SK-N-SH (cell line): ENCODE measurements at regions not wholly inside any gene's neighbourhood (a gene's known extent, or its start where the extent isn't known, plus 50 kb on each side); places are given as distances from the start of the nearest gene placed in this dataset.

Experiments
- CTCF ChIA-PET: fragments of 300-600, 350-600 bp; formaldehyde crosslinking; extraction: SDS; loops from one replicate; lab custom pipeline; 2021; lab: Yijun Ruan, JAX
- POLR2A ChIA-PET: fragments of 350-600 bp; sonication (Branson Sonifier 250); formaldehyde crosslinking; extraction: SDS; loops from one replicate; lab custom pipeline; 2020; ENCODE audit warnings: antibody characterized with exemption, inconsistent platforms; lab: Yijun Ruan, JAX
- DNase-seq: peaks from one replicate; pipeline ENCODE4 v3.0.0; 2012
- H2AFZ ChIP-seq: fragments of 200-600 bp; sonication (generic); 2 replicates; pipeline ENCODE4 v1.8.1; 2016; ENCODE audit warnings: antibody characterized with exemption, mild to moderate bottlenecking, low read depth
- H3F3A ChIP-seq: fragments of 200-600 bp; sonication (generic); replicated peaks from 2 replicates; pipeline ENCODE3; 2016; ENCODE audit warnings: antibody characterized with exemption, mild to moderate bottlenecking; ENCODE audit not compliant: insufficient read depth
- H3K27ac ChIP-seq, 2 experiments: fragments of 200-500 bp in 1 of 2; fragments of 200-600 bp in 1 of 2; sonication (Bioruptor generic) in 1 of 2; sonication (generic), shearing (Covaris generic) in 1 of 2; 2 replicates each; pipeline versions ENCODE4 v1.5.1 to v1.6.1; 2014 to 2016; ENCODE audit warnings: low read depth in 2 of 2, inconsistent platforms in 1 of 2, low read length in 1 of 2, mild to moderate bottlenecking in 1 of 2, mixed read lengths in 1 of 2
- H3K27me3 ChIP-seq: fragments of 200-600 bp; sonication (generic), shearing (Covaris generic); 2 replicates; pipeline ENCODE4 v1.6.1; 2016; ENCODE audit warnings: mixed run types; ENCODE audit not compliant: insufficient read depth
- H3K36me3 ChIP-seq, 2 experiments: fragments of 200-500 bp in 1 of 2; fragments of 200-600 bp in 1 of 2; sonication (Bioruptor generic) in 1 of 2; sonication (generic) in 1 of 2; replicated peaks in 1 of 2; 2 replicates each; pipeline versions ENCODE3 to v1.5.1; 2014 to 2016; ENCODE audit warnings: low read length in 1 of 2, mild to moderate bottlenecking in 1 of 2; ENCODE audit not compliant: insufficient read depth in 2 of 2, control insufficient read depth in 1 of 2
- H3K4me1 ChIP-seq, 2 experiments: fragments of 200-500 bp in 1 of 2; fragments of 200-600 bp in 1 of 2; sonication (Bioruptor generic) in 1 of 2; sonication (generic), shearing (Covaris generic) in 1 of 2; 2 replicates each; pipeline versions ENCODE4 v1.5.1 to v1.6.1; 2014 to 2016; ENCODE audit warnings: low read depth in 1 of 2, low read length in 1 of 2, mixed run types in 1 of 2; ENCODE audit not compliant: insufficient read depth in 2 of 2, control insufficient read depth in 1 of 2
- H3K4me2 ChIP-seq: fragments of 200-600 bp; sonication (generic), shearing (Covaris generic); 2 replicates; pipeline ENCODE4 v1.6.1; 2017; ENCODE audit warnings: mixed run types
- H3K4me3 ChIP-seq, 2 experiments: fragments of 200-500 bp in 1 of 2; fragments of 200-600 bp in 1 of 2; sonication (Bioruptor generic) in 1 of 2; sonication (generic), shearing (Covaris generic) in 1 of 2; 2 replicates each; pipeline versions ENCODE4 v1.5.1 to v1.8.1; 2014 to 2016; ENCODE audit warnings: low read depth in 2 of 2, inconsistent platforms in 1 of 2, low read length in 1 of 2, mild to moderate bottlenecking in 1 of 2, mixed read lengths in 1 of 2, moderate library complexity in 1 of 2
- H3K79me2 ChIP-seq: fragments of 200-600 bp; sonication (generic); 2 replicates; pipeline ENCODE4 v1.8.1; 2017; ENCODE audit warnings: mild to moderate bottlenecking; ENCODE audit not compliant: insufficient read depth
- H3K9ac ChIP-seq: fragments of 200-600 bp; sonication (generic); 2 replicates; pipeline ENCODE4 v1.6.1; 2017; ENCODE audit warnings: mixed run types
- H3K9me2 ChIP-seq: fragments of 200-600 bp; sonication (generic); 2 replicates; pipeline ENCODE4 v1.6.1; 2017; ENCODE audit warnings: mixed run types
- H3K9me3 ChIP-seq: fragments of 200-600 bp; sonication (generic); 2 replicates; pipeline ENCODE4 v1.6.1; 2017; ENCODE audit warnings: mixed run types, mild to moderate bottlenecking, moderate library complexity
- H4K20me1 ChIP-seq: fragments of 200-600 bp; sonication (generic); 2 replicates; pipeline ENCODE4 v1.6.1; 2017; ENCODE audit warnings: mild to moderate bottlenecking, mixed run types; ENCODE audit not compliant: insufficient read depth
- CHD2 ChIP-seq: fragments of 150-350 bp; IDR thresholded peaks from 2 replicates; pipeline ENCODE4 v1.6.1; 2018; ENCODE audit warnings: low read length; ENCODE audit not compliant: partially characterized antibody
- EP300 ChIP-seq, 2 experiments: IDR thresholded peaks; 2 replicates each; pipeline versions ENCODE4 v1.4.0 to v1.6.1; 2012; ENCODE audit warnings: borderline replicate concordance in 1 of 2, low read depth in 1 of 2, low read length in 1 of 2
- EZH2phosphoT487 ChIP-seq: fragments of 200-600 bp; sonication (generic); IDR thresholded peaks from 2 replicates; pipeline ENCODE4 v1.6.1; 2017; ENCODE audit warnings: low read depth, mixed run types, mild to moderate bottlenecking, antibody characterized with exemption, moderate library complexity, borderline replicate concordance
- FOXJ3 ChIP-seq: sonication (generic); formaldehyde crosslinking; IDR thresholded peaks from 2 replicates; pipeline ENCODE4 v1.5.1; 2020; ENCODE audit warnings: mild to moderate bottlenecking, missing genetic modification reagents
- GABPA ChIP-seq: IDR thresholded peaks from 2 replicates; pipeline ENCODE4 v1.4.0; 2012; ENCODE audit warnings: low read depth, mild to moderate bottlenecking
- JUND ChIP-seq: IDR thresholded peaks from 2 replicates; pipeline ENCODE4 v1.4.0; 2012
- NFIC ChIP-seq: IDR thresholded peaks from 2 replicates; pipeline ENCODE4 v1.4.0; 2012; ENCODE audit warnings: borderline replicate concordance
- REST ChIP-seq: IDR thresholded peaks from 2 replicates; pipeline ENCODE4 v1.6.1; 2012; ENCODE audit warnings: mild to moderate bottlenecking, low read depth, low read length, moderate library complexity
- RFX5 ChIP-seq: IDR thresholded peaks from 2 replicates; pipeline ENCODE4 v1.6.1; 2012; ENCODE audit warnings: mild to moderate bottlenecking, improper control_type of control experiment, low read length
- RXRA ChIP-seq: IDR thresholded peaks from 2 replicates; pipeline ENCODE4 v1.4.0; 2012; ENCODE audit warnings: low read depth, mild to moderate bottlenecking, borderline replicate concordance
- SMC3 ChIP-seq: IDR thresholded peaks from 2 replicates; pipeline ENCODE4 v1.6.1; 2012; ENCODE audit warnings: low read depth, low read length, improper control_type of control experiment
- TCF12 ChIP-seq: IDR thresholded peaks from 2 replicates; pipeline ENCODE4 v1.4.0; 2012
- WGBS: methylation state at CpG from one replicate; pipeline ENCODE4 v1.1.6; 2017; ENCODE audit warnings: low lambda C conversion rate; 5-methylcytosine and 5-hydroxymethylcytosine counted together
- TF ChIP-seq, protein P1 (sequence below): fragments of 150-350 bp; IDR thresholded peaks from 2 replicates; pipeline ENCODE4 v1.6.1; 2016; ENCODE audit warnings: mild to moderate bottlenecking, low read depth, low read length

GRCh38 chr2:8107621-8108378, 574.1 kb upstream of the ID2 start:
- CTCF ChIA-PET: interaction anchor here (1.5 kb wide), 1 partner anchor 29 kb away, joined by 4 read pairs; no protein-coding TSS in a partner anchor
- no peak for DNase-seq

GRCh38 chr2:8110716-8111115, 571.1 kb upstream of the ID2 start:
- no peaks in the 10 kb centered on the region; a peak in 1 of 4 replicates for H3K4me1 ChIP-seq
- H3K79me2 ChIP-seq: no peaks in the 10 kb centered on the region
- no peaks in the 10 kb centered on the region for H3K9me2 ChIP-seq
- no peak overlapping the region for H3K4me3 ChIP-seq
- no peaks in the 10 kb centered on the region for H3K9me3 ChIP-seq
- H2AFZ ChIP-seq: no peak overlapping the region
- H3K9ac ChIP-seq: no peak overlapping the region
- no peak for DNase-seq
- 65% methylated on average over 2 of the region's 2 CpGs for WGBS
- H3F3A ChIP-seq: no peaks in the 10 kb centered on the region
- no peaks in the 10 kb centered on the region for H3K27me3 ChIP-seq
- H4K20me1 ChIP-seq: no peaks in the 10 kb centered on the region
- ChIA-PET CTCF (interaction anchor here (0.8 kb wide), 1 partner anchor 439 kb away, joined by 3 read pairs; no protein-coding TSS in a partner anchor), POLR2A (no interaction called here)
- TF ChIP-seq, protein P1, sequence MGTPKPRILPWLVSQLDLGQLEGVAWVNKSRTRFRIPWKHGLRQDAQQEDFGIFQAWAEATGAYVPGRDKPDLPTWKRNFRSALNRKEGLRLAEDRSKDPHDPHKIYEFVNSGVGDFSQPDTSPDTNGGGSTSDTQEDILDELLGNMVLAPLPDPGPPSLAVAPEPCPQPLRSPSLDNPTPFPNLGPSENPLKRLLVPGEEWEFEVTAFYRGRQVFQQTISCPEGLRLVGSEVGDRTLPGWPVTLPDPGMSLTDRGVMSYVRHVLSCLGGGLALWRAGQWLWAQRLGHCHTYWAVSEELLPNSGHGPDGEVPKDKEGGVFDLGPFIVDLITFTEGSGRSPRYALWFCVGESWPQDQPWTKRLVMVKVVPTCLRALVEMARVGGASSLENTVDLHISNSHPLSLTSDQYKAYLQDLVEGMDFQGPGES: no peak
- TF ChIP-seq JUND (no peak), RXRA (no peak)
- no peak overlapping the region for H3K27ac ChIP-seq
- no peak overlapping the region for H3K4me2 ChIP-seq
- H3K36me3 ChIP-seq: no peaks in the 10 kb centered on the region

More at GRCh38 chr2:8107621-8108378, 574.1 kb upstream of the ID2 start:
- 74% methylated on average over 5 of the region's 5 CpGs for WGBS
- H3K9me3 ChIP-seq: no peaks in the 10 kb centered on the region
- H4K20me1 ChIP-seq: no peaks in the 10 kb centered on the region
- no peak overlapping the region for H3K4me2 ChIP-seq
- no peaks in the 10 kb centered on the region for H3K27me3 ChIP-seq
- TF ChIP-seq GABPA (no peak), EZH2phosphoT487 (no peak), CHD2 (no peak), SMC3 (no peak), TCF12 (no peak), EP300 (IDR thresholded peaks at IDR 0.05; ENCODE audit: borderline replicate concordance in 1 of 2, low read depth in 1 of 2, low read length in 1 of 2) (no peak), RFX5 (no peak)
- H3K4me3 ChIP-seq: no peak overlapping the region
- H3F3A ChIP-seq: no peaks in the 10 kb centered on the region
- POLR2A ChIA-PET: no interaction called here
- no peaks in the 10 kb centered on the region for H3K36me3 ChIP-seq
- H2AFZ ChIP-seq: no peak overlapping the region
- no peaks in the 10 kb centered on the region for H3K9me2 ChIP-seq
- H3K9ac ChIP-seq: no peak overlapping the region
- no peak overlapping the region for H3K27ac ChIP-seq
- no peaks in the 10 kb centered on the region for H3K79me2 ChIP-seq
- H3K4me1 ChIP-seq: no peaks in the 10 kb centered on the region; a peak in 2 of 4 replicates

GRCh38 chr2:8111193-8111592, 570.7 kb upstream of the ID2 start:
- CTCF ChIA-PET: interaction anchor here (0.8 kb wide), 1 partner anchor 440 kb away, joined by 3 read pairs; no protein-coding TSS in a partner anchor
- no peaks in the 10 kb centered on the region for H4K20me1 ChIP-seq
- POLR2A ChIA-PET: no interaction called here
- no peaks in the 10 kb centered on the region for H3K27me3 ChIP-seq
- no peak overlapping the region for H3K4me2 ChIP-seq
- H3K27ac ChIP-seq: no peak overlapping the region
- no peaks in the 10 kb centered on the region; a peak in 1 of 4 replicates for H3K4me1 ChIP-seq
- H3K79me2 ChIP-seq: no peaks in the 10 kb centered on the region
- TF ChIP-seq REST (no peak), JUND (no peak), NFIC (no peak), FOXJ3 (CRISPR knock-in tag) (no peak)
- TF ChIP-seq, all 33 proteins: peak for 0
- no peak overlapping the region for H2AFZ ChIP-seq
- H3K4me3 ChIP-seq: no peak overlapping the region
- 38% methylated on average over 1 of the region's 1 CpG for WGBS
- H3K9me3 ChIP-seq: no peaks in the 10 kb centered on the region
- H3F3A ChIP-seq: no peaks in the 10 kb centered on the region
- DNase-seq: no peak
- no peak overlapping the region for H3K9ac ChIP-seq
- H3K9me2 ChIP-seq: no peaks in the 10 kb centered on the region
- no peaks in the 10 kb centered on the region for H3K36me3 ChIP-seq
